Breast epithelium (tissue), 4 donors: ENCODE measurements at regions not wholly inside any gene's neighbourhood (a gene's known extent, or its start where the extent isn't known, plus 50 kb on each side); places are given as distances from the start of the nearest gene placed in this dataset.
"Not testable (repeated sequence)": the region's sequence is repeated elsewhere in the genome, so short reads cannot be mapped to it uniquely, and the experiment has no call there.

Source experiments
- DNase-seq, 2 donors: peaks; one replicate each; pipeline ENCODE4 v3.0.0-alpha.2; 2019; ENCODE audit warnings: low spot score in 2 of 2
- H3K27ac ChIP-seq, 2 donors: fragments of 200-600 bp; sonication (generic) in 1 of 2; one replicate each; pipeline ENCODE4 v1.5.1; 2016 to 2019; ENCODE audit warnings: mild to moderate bottlenecking in 1 of 2
- H3K27me3 ChIP-seq, 2 donors: fragments of 200-600 bp; sonication (generic) in 1 of 2; one replicate each; pipeline versions ENCODE4 v1.5.1 to v1.6.0; 2017 to 2019; ENCODE audit warnings: control low read depth in 1 of 2, mild to moderate bottlenecking in 1 of 2
- H3K36me3 ChIP-seq: fragments of 200-600 bp; one replicate; pipeline ENCODE4 v1.5.1; 2019
- H3K4me1 ChIP-seq, 2 donors: fragments of 200-600 bp; sonication (generic); one replicate each; pipeline ENCODE4 v1.5.1; 2016 to 2019; ENCODE audit warnings: control low read depth in 1 of 2
- H3K4me3 ChIP-seq, 3 donors: fragments of 200-600 bp; sonication (generic); 1 replicate in 2 of 3; 2 replicates in 1 of 3; pipeline ENCODE4 v1.5.1; 2016 to 2019; ENCODE audit warnings: mild to moderate bottlenecking in 3 of 3, moderate library complexity in 2 of 3
- H3K9me3 ChIP-seq, 2 donors: fragments of 200-600 bp; sonication (generic) in 1 of 2; one replicate each; pipeline ENCODE4 v1.5.1; 2016 to 2019; ENCODE audit warnings: control low read depth in 1 of 2
- POLR2A ChIP-seq: fragments of 450-650 bp; IDR thresholded peaks from one replicate; pipeline ENCODE4 v1.6.1; 2016; ENCODE audit warnings: antibody characterized with exemption, mild to moderate bottlenecking, moderate library complexity
- POLR2AphosphoS5 ChIP-seq, 3 donors: sonication (generic); formaldehyde crosslinking; IDR thresholded peaks; one replicate each; pipeline ENCODE4 v1.6.1; 2017; ENCODE audit warnings: antibody characterized with exemption in 3 of 3
- intact Hi-C: fragments of 100-400 bp; cut with DNase I; formaldehyde crosslinking; loops from one replicate; pipeline ENCODE4 v1.15.1; 2023; ENCODE audit warnings: low total_unique reads
- TF ChIP-seq, protein P1 (sequence below), 3 donors: fragments of 450-650 bp; IDR thresholded peaks; one replicate each; pipeline ENCODE4 v1.5.1; 2016 to 2017; ENCODE audit warnings: antibody characterized with exemption in 3 of 3, mild to moderate bottlenecking in 3 of 3, moderate library complexity in 3 of 3

- H3K27me3 ChIP-seq: no peaks in the 10 kb centered on the region
- H3K9me3 ChIP-seq: peaks cover 9 to 12% of the 10 kb centered on the region in 2 donors
- H3K36me3 ChIP-seq: no peaks in the 10 kb centered on the region
- no peak for TF ChIP-seq POLR2AphosphoS5 (IDR thresholded peaks at IDR 0.05)
- TF ChIP-seq, protein P1, sequence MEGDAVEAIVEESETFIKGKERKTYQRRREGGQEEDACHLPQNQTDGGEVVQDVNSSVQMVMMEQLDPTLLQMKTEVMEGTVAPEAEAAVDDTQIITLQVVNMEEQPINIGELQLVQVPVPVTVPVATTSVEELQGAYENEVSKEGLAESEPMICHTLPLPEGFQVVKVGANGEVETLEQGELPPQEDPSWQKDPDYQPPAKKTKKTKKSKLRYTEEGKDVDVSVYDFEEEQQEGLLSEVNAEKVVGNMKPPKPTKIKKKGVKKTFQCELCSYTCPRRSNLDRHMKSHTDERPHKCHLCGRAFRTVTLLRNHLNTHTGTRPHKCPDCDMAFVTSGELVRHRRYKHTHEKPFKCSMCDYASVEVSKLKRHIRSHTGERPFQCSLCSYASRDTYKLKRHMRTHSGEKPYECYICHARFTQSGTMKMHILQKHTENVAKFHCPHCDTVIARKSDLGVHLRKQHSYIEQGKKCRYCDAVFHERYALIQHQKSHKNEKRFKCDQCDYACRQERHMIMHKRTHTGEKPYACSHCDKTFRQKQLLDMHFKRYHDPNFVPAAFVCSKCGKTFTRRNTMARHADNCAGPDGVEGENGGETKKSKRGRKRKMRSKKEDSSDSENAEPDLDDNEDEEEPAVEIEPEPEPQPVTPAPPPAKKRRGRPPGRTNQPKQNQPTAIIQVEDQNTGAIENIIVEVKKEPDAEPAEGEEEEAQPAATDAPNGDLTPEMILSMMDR (IDR thresholded peaks at IDR 0.05): no peak
- no peak for TF ChIP-seq POLR2A
- no peak overlapping the region for H3K4me3 ChIP-seq
- H3K27ac ChIP-seq: no peak overlapping the region
- H3K4me1 ChIP-seq: no peaks in the 10 kb centered on the region
- DNase-seq: no peak
- intact Hi-C loops: no loop called here
Measured at GRCh38 chr14:105905456-105905855, 379.1 kb downstream of the TMEM121 start.

- Histone ChIP-seq H3K4me1 (no peaks in the 10 kb centered on the region), H3K4me3 (no peak overlapping the region), H3K9me3 (peaks cover 9 to 12% of the 10 kb centered on the region in 2 donors), H3K27ac (no peak overlapping the region), H3K27me3 (no peaks in the 10 kb centered on the region), H3K36me3 (no peaks in the 10 kb centered on the region)
- intact Hi-C loops: no loop called here
- DNase-seq: no peak
- no peak for TF ChIP-seq POLR2A
- TF ChIP-seq, protein P1 (IDR thresholded peaks at IDR 0.05): no peak
- no peak for TF ChIP-seq POLR2AphosphoS5 (IDR thresholded peaks at IDR 0.05)
Measured at GRCh38 chr14:105907276-105907675, 380.9 kb downstream of the TMEM121 start.

- intact Hi-C loops: no loop called here
- H3K4me3 ChIP-seq: no peak overlapping the region
- no peaks in the 10 kb centered on the region for H3K4me1 ChIP-seq
- no peaks in the 10 kb centered on the region for H3K36me3 ChIP-seq
- DNase-seq: no peak
- H3K27me3 ChIP-seq: no peaks in the 10 kb centered on the region
- no peak for TF ChIP-seq POLR2A
- TF ChIP-seq, protein P1 (IDR thresholded peaks at IDR 0.05): no peak
- TF ChIP-seq POLR2AphosphoS5 (IDR thresholded peaks at IDR 0.05): no peak
- no peak overlapping the region for H3K27ac ChIP-seq
- H3K9me3 ChIP-seq: peaks cover 9 to 12% of the 10 kb centered on the region in 2 donors
Measured at GRCh38 chr14:105908006-105908405, 381.6 kb downstream of the TMEM121 start.

DNA sequence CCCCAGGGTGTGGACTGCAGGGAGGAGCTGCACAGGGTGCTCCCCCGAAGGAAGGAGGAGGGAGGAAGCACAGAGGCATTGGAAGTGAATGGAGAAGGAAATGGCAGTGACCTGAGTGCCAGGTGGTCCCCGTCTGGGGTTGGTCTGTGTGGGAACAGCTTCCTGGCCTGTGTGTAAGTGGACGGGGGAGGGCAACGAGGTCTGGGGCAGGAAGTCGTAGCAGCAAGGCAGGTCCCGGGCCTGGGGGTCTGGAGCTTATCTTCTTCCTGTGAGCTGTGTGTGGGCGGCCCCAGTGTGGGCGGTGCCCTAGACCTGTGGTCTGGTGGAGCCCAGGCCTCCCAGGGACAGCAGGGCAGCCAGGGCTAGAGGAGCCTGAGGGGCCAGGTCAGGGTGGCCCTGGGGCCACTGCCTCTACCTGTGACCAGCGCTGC is 382.1 kb downstream of the TMEM121 start:
- Histone ChIP-seq H3K9me3 (peaks cover 12% of the 10 kb centered on the region in 2 donors), H3K27ac (no peak overlapping the region), H3K36me3 (no peaks in the 10 kb centered on the region), H3K27me3 (no peaks in the 10 kb centered on the region), H3K4me1 (no peaks in the 10 kb centered on the region), H3K4me3 (no peak overlapping the region)
- no peak for DNase-seq
- TF ChIP-seq, protein P1 (IDR thresholded peaks at IDR 0.05): no peak
- no peak for TF ChIP-seq POLR2A
- intact Hi-C loops: no loop called here

GRCh38 chr14:105909046-105909827 is 382.9 kb downstream of the TMEM121 start:
- Histone ChIP-seq H3K9me3 (peaks cover 12 to 13% of the 10 kb centered on the region in 2 donors), H3K27ac (no peak overlapping the region), H3K4me1 (no peaks in the 10 kb centered on the region), H3K4me3 (no peak overlapping the region), H3K27me3 (no peaks in the 10 kb centered on the region), H3K36me3 (no peaks in the 10 kb centered on the region)
- intact Hi-C loops: no loop called here
- DNase-seq: no peak
- TF ChIP-seq POLR2A: no peak
- no peak for TF ChIP-seq POLR2AphosphoS5 (IDR thresholded peaks at IDR 0.05)
- TF ChIP-seq, protein P1 (IDR thresholded peaks at IDR 0.05): no peak

DNA sequence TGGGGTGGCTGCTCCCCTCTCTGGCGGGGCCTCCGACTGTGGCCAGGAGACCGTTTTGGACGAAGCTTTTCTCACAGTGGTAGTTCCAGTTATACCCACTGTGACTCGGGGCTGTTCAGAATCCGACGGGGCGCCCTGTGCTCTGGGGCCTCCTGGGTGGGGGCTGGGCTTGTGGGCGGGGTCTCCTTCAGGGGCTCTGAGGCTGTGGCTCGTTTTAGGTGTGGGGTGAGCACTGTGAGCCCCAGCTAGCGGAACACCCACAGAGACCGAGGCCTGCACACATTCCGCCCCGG is 383.4 kb downstream of the TMEM121 start:
- H3K36me3 ChIP-seq, H3K4me1 ChIP-seq, DNase-seq, H3K4me3 ChIP-seq, intact Hi-C loops, H3K27me3 ChIP-seq, H3K27ac ChIP-seq: not testable (repeated sequence)
- peaks cover 12 to 13% of the 10 kb centered on the region in 2 donors for H3K9me3 ChIP-seq
